Ovary (tissue), 7 donors: ENCODE measurements at regions not wholly inside any gene's neighbourhood (a gene's known extent, or its start where the extent isn't known, plus 50 kb on each side); places are given as distances from the start of the nearest gene placed in this dataset.
"Not testable (repeated sequence)": the region's sequence is repeated elsewhere in the genome, so short reads cannot be mapped to it uniquely, and the experiment has no call there.

Source experiments
- DNase-seq, 5 donors: peaks; one replicate each; pipeline ENCODE4 v3.0.0-alpha.2; 2019 to 2020
- H3K27ac ChIP-seq, 2 donors: fragments of 200-600 bp; one replicate each; pipeline versions ENCODE4 v1.5.1 to v1.8.0; 2019 to 2022
- H3K27me3 ChIP-seq: fragments of 200-600 bp; one replicate; pipeline ENCODE4 v1.8.0; 2022
- H3K36me3 ChIP-seq: fragments of 200-600 bp; sonication (generic); one replicate; pipeline ENCODE4 v1.5.1; 2019
- H3K4me1 ChIP-seq: one replicate; pipeline ENCODE4 v1.8.1; 2013; ENCODE audit warnings: mild to moderate bottlenecking, moderate library complexity; ENCODE audit not compliant: insufficient read depth
- H3K4me3 ChIP-seq: fragments of 200-600 bp; sonication (generic); one replicate; pipeline ENCODE4 v1.5.1; 2017
- H3K9me3 ChIP-seq, 2 donors: fragments of 200-600 bp in 1 of 2; sonication (generic) in 1 of 2; one replicate each; pipeline versions ENCODE4 v1.5.1 to v1.8.1; 2013 to 2019; ENCODE audit warnings: mild to moderate bottlenecking in 1 of 2, moderate library complexity in 1 of 2
- EP300 ChIP-seq: sonication (generic); formaldehyde crosslinking; IDR thresholded peaks from one replicate; pipeline ENCODE4 v1.6.1; 2017; ENCODE audit warnings: antibody characterized with exemption
- POLR2A ChIP-seq: fragments of 450-650 bp; IDR thresholded peaks from one replicate; pipeline ENCODE4 v1.6.1; 2017; ENCODE audit warnings: antibody characterized with exemption, mild to moderate bottlenecking, moderate library complexity
- WGBS, 3 donors: extraction: QIAGEN DNeasy Blood & Tissue Kit in 1 of 3; methylation state at CpG; one replicate each; pipeline versions ENCODE4 v1.1.5 to v1.1.7; 2013 to 2017; 5-methylcytosine and 5-hydroxymethylcytosine counted together
- intact Hi-C, 4 donors: fragments of 100-400 bp; cut with DNase I; formaldehyde crosslinking; loops; one replicate each; pipeline versions ENCODE4 v1.11.0 to v1.15.1; 2022 to 2023
- TF ChIP-seq, protein P1 (sequence below), 3 donors: fragments of 450-650 bp in 2 of 3; fragments of 200-600 bp in 1 of 3; IDR thresholded peaks; one replicate each; pipeline versions ENCODE4 v1.5.1 to v1.8.0; 2016 to 2022; ENCODE audit warnings: antibody characterized with exemption in 3 of 3, mild to moderate bottlenecking in 1 of 3
- donor health status: DM: no; HTN: no; CAD: no; lungs with moderate emphysema.
- donor health status: DM: no; HTN: no; CAD: no.
- donor health status: Bipolar disorder and iron deficiency.
- donor health status: DM: no; HTN: no; CAD: no.
- donor health status: DM: yes; HTN: yes; CAD: no.

DNA sequence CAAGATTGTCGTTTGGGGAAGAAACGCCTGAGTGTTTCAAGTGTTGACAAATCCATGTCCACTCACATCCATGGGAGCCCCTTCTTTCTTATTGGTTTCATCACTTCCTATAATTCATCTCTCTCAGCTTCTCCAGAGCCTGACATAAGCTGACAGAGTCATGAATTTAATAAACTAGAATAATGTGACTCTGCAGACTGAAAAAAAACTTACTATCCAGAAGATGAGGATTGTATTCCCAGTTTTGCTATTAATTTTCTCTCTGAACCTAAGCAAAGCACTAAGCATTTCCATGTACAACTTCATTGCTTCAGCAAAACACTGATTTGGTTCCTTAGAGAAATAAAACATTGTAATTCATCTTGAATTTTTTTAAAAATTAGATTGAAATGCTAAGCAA is 691.8 kb downstream of the MTRR start:
- Histone ChIP-seq H3K27ac (no peak overlapping the region), H3K4me1 (no peaks in the 10 kb centered on the region), H3K36me3 (no peaks in the 10 kb centered on the region), H3K27me3 (no peaks in the 10 kb centered on the region), H3K9me3 (no peaks in the 10 kb centered on the region), H3K4me3 (no peak overlapping the region)
- TF ChIP-seq POLR2A = no peak
- TF ChIP-seq EP300 = no peak
- TF ChIP-seq, protein P1, sequence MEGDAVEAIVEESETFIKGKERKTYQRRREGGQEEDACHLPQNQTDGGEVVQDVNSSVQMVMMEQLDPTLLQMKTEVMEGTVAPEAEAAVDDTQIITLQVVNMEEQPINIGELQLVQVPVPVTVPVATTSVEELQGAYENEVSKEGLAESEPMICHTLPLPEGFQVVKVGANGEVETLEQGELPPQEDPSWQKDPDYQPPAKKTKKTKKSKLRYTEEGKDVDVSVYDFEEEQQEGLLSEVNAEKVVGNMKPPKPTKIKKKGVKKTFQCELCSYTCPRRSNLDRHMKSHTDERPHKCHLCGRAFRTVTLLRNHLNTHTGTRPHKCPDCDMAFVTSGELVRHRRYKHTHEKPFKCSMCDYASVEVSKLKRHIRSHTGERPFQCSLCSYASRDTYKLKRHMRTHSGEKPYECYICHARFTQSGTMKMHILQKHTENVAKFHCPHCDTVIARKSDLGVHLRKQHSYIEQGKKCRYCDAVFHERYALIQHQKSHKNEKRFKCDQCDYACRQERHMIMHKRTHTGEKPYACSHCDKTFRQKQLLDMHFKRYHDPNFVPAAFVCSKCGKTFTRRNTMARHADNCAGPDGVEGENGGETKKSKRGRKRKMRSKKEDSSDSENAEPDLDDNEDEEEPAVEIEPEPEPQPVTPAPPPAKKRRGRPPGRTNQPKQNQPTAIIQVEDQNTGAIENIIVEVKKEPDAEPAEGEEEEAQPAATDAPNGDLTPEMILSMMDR (IDR thresholded peaks at IDR 0.05) = no peak
- no peak for DNase-seq
- 71 to 74% (median 72%) methylated on average over 2 of the region's 2 CpGs for WGBS, 3 donors
- intact Hi-C loops = no loop called here

DNA sequence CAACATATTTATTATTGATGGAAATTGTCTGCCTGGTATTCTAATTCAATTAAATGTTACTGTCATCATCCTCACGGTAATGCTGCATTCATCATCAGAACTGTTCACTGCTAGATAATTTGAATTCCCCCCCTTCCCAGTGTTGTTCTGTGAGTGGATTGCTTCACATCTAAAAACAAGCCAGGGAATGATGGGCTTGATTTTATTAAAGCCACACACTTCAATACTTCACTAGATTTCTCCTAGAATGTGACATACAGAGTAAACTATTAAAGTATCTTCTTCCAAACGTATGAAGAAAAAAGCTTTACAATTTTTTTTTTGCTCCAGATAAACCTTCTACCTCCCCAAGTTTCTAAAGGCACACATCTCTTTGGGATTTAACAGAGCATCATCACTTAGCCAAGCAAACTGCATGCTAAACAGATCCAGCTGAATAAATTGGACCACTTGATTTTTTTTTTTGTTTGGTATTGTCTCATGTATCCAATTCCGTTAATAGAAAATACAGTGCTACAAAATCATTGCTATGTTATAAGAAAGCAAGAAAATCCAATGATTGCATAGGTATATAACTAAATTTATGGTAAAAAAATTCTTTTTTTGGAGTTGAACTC is 692.4 kb downstream of the MTRR start:
- TF ChIP-seq POLR2A (no peak), EP300 (no peak)
- TF ChIP-seq, protein P1 (IDR thresholded peaks at IDR 0.05) = no peak
- H3K27ac ChIP-seq = no peak overlapping the region
- H3K4me3 ChIP-seq = no peak overlapping the region
- H3K4me1 ChIP-seq = no peaks in the 10 kb centered on the region
- no peak for DNase-seq
- H3K27me3 ChIP-seq = no peaks in the 10 kb centered on the region
- intact Hi-C loops = no loop called here
- H3K9me3 ChIP-seq = no peaks in the 10 kb centered on the region
- H3K36me3 ChIP-seq = no peaks in the 10 kb centered on the region
- 59 to 71% (median 67%) methylated on average over 3 of the region's 3 CpGs for WGBS, 3 donors

DNA sequence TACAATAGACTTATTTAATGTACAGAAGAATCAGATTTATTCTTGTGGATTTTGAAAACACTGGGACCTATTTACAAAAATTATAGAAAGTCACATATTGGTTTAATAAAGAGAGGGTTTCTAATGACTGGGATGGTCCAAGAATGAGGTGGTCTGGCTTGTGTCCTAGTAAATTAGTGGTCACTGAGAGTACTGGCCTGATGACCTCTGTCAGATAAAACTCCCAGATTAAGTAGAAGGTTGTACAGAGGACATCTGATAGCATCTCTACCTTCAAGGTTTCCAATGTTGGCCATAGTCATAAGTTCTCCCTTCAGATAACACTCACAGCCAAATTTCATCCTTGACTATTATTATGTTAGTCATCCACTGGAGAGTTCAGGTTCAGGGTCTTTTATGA is 692.9 kb downstream of the MTRR start:
- DNase-seq = no peak

DNA sequence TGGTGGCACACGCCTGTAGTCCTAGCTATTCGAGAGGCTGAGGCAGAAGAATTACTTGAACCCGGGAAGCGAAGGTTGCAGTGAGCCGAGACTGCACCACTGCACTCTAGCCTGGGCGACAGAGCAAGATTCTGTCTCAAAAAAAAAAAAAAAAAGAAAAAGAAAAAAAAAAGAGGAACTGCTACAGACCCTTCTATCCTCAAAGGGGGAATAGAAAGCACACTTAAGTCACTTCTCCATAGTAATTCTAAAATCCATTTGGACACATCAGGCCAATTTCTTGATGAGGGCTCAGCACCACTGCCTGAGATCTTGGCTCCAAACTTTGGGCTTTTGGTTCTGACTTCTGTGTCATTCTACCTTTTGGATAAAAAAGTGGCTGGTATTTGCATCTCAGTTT is 694.6 kb downstream of the MTRR start:
- not testable (repeated sequence) for DNase-seq
- whole genome bisulfite sequencing, 3 donors = 80 to 94% (median 90%) methylated on average over 6 of the region's 6 CpGs

More for the DNA sequence above, 692.9 kb downstream of the MTRR start:
- no peaks in the 10 kb centered on the region for H3K27me3 ChIP-seq
- H3K9me3 ChIP-seq = no peaks in the 10 kb centered on the region
- no peaks in the 10 kb centered on the region for H3K4me1 ChIP-seq
- no peak overlapping the region for H3K27ac ChIP-seq
- no peak for TF ChIP-seq POLR2A
- TF ChIP-seq EP300 = no peak
- TF ChIP-seq, protein P1 (IDR thresholded peaks at IDR 0.05) = no peak
- no peaks in the 10 kb centered on the region for H3K36me3 ChIP-seq
- H3K4me3 ChIP-seq = no peak overlapping the region
- intact Hi-C loops = no loop called here

DNA sequence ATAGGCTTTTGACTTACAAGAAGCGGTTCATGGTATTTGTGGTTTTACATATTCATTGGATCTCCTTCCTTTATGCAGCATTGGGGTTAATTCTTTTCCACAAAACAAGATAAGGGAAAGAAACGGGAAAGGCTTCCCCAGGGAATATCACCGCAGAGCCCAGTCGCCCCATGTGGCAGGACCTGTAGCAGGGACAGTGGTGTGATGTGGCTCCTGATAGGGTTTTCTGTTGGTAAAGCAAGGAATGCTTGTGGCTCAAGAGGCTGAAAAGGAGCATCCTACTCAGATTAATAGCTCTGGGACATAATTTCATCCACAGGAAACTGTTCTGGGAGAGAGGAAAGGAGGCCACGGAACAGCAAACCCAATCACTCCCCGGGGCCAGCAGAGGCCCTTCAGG is 699.9 kb downstream of the MTRR start:
- Histone ChIP-seq H3K4me3 (no peak overlapping the region), H3K4me1 (no peaks in the 10 kb centered on the region), H3K27ac (no peak overlapping the region), H3K27me3 (no peaks in the 10 kb centered on the region), H3K9me3 (no peaks in the 10 kb centered on the region), H3K36me3 (no peaks in the 10 kb centered on the region)
- 60 to 65% (median 62%) methylated on average over 6 of the region's 6 CpGs for WGBS, 3 donors
- intact Hi-C loops = no loop called here
- TF ChIP-seq EP300 (no peak), POLR2A (no peak)
- TF ChIP-seq, protein P1 (IDR thresholded peaks at IDR 0.05) = no peak
- no peak for DNase-seq

More for the DNA sequence above, 694.6 kb downstream of the MTRR start:
- H3K27ac ChIP-seq, H3K4me1 ChIP-seq, H3K4me3 ChIP-seq, H3K27me3 ChIP-seq, intact Hi-C loops, H3K36me3 ChIP-seq, H3K9me3 ChIP-seq: not testable (repeated sequence)
